ENCODE measurements at regions not wholly inside any gene's neighbourhood (a gene's known extent, or its start where the extent isn't known, plus 50 kb on each side); places are given as distances from the start of the nearest gene placed in this dataset.

DNA sequence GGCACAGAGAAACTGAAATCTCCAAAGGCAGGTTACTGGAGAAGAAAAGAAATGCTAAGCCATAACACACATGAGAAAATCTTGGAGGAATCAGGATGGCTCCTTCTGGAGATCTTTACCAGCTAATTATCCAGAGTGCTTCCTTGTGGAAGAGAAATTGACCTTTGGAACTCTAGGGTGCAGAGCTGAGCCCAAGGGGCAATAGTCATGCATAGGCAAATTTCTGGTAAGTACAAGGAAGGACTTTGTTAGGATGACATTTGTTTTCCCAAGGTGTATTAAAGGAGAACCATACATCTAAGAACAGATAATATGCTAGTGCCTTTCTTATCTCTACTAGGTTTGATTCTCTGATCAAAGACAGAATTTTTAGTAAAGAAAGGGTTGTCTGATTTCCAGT, 670.6 kb downstream of the DHX35 start:
- Histone ChIP-seq H3K79me2 (ENCODE audit: low read length) (no peaks in the 10 kb centered on the region), H3K36me3 (replicated peaks; ENCODE audit: low read depth, low read length) (no peaks in the 10 kb centered on the region), H3K4me2 (ENCODE audit: low read length) (no peak overlapping the region), H3K9me3 (ENCODE audit: insufficient read depth, low read length) (no peaks in the 10 kb centered on the region), H3K4me1 (ENCODE audit: low read length) (no peaks in the 10 kb centered on the region), H3K27me3 (ENCODE audit: low read depth, low read length) (no peaks in the 10 kb centered on the region), H3K4me3 (ENCODE audit: low read length) (no peak overlapping the region), H3K9ac (ENCODE audit: low read length) (no peak overlapping the region), H3K27ac (ENCODE audit: low read length) (no peak overlapping the region), H2AFZ (ENCODE audit: low read depth, low read length) (no peak overlapping the region), H4K20me1 (ENCODE audit: insufficient read depth, low read length) (no peaks in the 10 kb centered on the region)
- TF ChIP-seq, protein P1, sequence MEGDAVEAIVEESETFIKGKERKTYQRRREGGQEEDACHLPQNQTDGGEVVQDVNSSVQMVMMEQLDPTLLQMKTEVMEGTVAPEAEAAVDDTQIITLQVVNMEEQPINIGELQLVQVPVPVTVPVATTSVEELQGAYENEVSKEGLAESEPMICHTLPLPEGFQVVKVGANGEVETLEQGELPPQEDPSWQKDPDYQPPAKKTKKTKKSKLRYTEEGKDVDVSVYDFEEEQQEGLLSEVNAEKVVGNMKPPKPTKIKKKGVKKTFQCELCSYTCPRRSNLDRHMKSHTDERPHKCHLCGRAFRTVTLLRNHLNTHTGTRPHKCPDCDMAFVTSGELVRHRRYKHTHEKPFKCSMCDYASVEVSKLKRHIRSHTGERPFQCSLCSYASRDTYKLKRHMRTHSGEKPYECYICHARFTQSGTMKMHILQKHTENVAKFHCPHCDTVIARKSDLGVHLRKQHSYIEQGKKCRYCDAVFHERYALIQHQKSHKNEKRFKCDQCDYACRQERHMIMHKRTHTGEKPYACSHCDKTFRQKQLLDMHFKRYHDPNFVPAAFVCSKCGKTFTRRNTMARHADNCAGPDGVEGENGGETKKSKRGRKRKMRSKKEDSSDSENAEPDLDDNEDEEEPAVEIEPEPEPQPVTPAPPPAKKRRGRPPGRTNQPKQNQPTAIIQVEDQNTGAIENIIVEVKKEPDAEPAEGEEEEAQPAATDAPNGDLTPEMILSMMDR (IDR thresholded peaks at IDR 0.05; ENCODE audit: low read depth, low read length), result no peak

DNA sequence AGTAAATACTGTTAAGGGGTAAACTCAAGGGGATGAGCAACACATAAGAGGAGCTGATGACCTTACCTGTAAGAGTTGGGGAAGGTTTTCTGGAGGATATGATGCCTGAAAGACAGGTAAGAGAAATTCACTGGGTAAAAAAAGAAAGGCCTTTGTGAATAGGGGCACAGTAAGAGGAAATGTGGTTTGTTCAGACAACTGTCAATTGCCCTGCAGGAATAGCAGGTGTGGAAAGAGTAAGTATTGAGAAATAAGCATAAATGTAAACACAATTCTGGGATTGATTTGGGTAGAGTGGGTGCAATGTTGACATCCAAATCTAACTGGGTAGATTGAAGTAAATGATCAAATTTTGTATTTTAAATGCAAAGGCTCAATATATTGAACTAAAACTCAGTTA, 670.0 kb downstream of the DHX35 start:
- Histone ChIP-seq H3K36me3 (replicated peaks; ENCODE audit: low read depth, low read length) (no peaks in the 10 kb centered on the region), H3K9me3 (ENCODE audit: insufficient read depth, low read length) (no peaks in the 10 kb centered on the region), H3K27ac (ENCODE audit: low read length) (no peak overlapping the region), H3K4me2 (ENCODE audit: low read length) (no peak overlapping the region), H4K20me1 (ENCODE audit: insufficient read depth, low read length) (no peaks in the 10 kb centered on the region), H3K79me2 (ENCODE audit: low read length) (no peaks in the 10 kb centered on the region), H2AFZ (ENCODE audit: low read depth, low read length) (no peak overlapping the region), H3K9ac (ENCODE audit: low read length) (no peak overlapping the region), H3K4me3 (ENCODE audit: low read length) (no peak overlapping the region), H3K27me3 (ENCODE audit: low read depth, low read length) (no peaks in the 10 kb centered on the region), H3K4me1 (ENCODE audit: low read length) (no peaks in the 10 kb centered on the region)
- TF ChIP-seq, protein P1 (IDR thresholded peaks at IDR 0.05; ENCODE audit: low read depth, low read length), result no peak
- TF ChIP-seq EZH2phosphoT487 (IDR thresholded peaks at IDR 0.05; ENCODE audit: low read depth), result no peak

DNA sequence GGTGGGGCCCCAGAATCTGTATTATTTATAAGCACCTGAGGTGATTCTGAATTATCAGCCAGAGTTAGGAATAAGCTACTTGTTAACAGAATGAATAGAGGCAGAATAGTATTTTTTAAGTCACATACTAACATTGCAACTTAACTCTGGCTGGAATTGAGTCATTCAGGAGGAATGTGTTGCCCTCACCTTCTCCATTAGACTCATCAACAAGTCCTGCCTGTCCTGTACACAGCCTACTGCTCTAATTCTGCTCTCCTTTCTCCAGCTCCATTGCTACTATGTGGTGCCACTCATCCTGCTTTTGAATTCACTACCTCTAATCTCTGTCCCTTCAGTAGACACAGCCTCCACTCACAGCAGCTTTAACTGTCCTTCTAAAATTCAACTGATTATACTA, 669.4 kb downstream of the DHX35 start:
- Histone ChIP-seq H3K79me2 (ENCODE audit: low read length) (no peaks in the 10 kb centered on the region), H3K9me3 (ENCODE audit: insufficient read depth, low read length) (no peaks in the 10 kb centered on the region), H4K20me1 (ENCODE audit: insufficient read depth, low read length) (no peaks in the 10 kb centered on the region), H3K4me2 (ENCODE audit: low read length) (no peak overlapping the region), H3K27me3 (ENCODE audit: low read depth, low read length) (no peaks in the 10 kb centered on the region), H3K4me1 (ENCODE audit: low read length) (no peaks in the 10 kb centered on the region), H3K36me3 (replicated peaks; ENCODE audit: low read depth, low read length) (no peaks in the 10 kb centered on the region), H3K27ac (ENCODE audit: low read length) (no peak overlapping the region), H3K4me3 (ENCODE audit: low read length) (no peak overlapping the region), H2AFZ (ENCODE audit: low read depth, low read length) (no peak overlapping the region), H3K9ac (ENCODE audit: low read length) (no peak overlapping the region)
- TF ChIP-seq EZH2phosphoT487 (IDR thresholded peaks at IDR 0.05; ENCODE audit: low read depth), result no peak
- TF ChIP-seq, protein P1 (IDR thresholded peaks at IDR 0.05; ENCODE audit: low read depth, low read length), result no peak

DNA sequence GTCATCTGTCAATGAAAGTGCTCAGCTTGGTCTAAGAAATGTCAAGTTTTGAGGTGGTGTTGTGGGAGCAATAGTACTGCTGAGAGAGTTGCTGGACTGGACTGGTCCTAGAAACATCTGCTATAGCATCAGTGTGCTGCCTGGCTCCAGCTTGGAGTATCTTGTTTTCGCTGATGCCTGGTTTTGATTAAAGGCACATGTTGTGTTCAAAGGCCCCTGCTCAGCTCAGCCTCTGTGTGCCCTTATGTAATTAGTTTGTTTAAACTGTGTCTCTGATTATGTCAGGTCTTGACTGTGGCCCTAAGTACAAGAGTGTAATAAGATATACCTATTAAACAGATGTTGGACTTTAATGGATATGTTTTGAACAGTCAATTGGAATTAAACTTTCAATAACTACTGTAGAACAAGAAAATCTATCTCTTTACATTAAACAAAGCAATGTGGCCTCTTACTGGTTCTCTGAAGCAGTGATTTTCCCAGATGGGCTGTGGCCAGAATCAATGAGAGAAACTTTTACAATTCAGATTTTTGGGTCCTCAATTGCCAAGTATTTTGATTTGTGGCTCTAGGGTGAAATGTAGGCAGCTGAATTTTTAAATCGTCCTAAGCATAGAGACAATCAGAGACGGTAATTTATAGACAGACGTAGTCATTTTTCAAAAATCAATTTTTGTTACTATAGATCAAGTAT, 668.2 kb downstream of the DHX35 start:
- Histone ChIP-seq H3K9me3 (ENCODE audit: insufficient read depth, low read length) (no peaks in the 10 kb centered on the region), H3K4me2 (ENCODE audit: low read length) (no peak overlapping the region), H3K27me3 (ENCODE audit: low read depth, low read length) (no peaks in the 10 kb centered on the region), H3K36me3 (replicated peaks; ENCODE audit: low read depth, low read length) (no peaks in the 10 kb centered on the region), H3K9ac (ENCODE audit: low read length) (no peak overlapping the region), H3K79me2 (ENCODE audit: low read length) (no peaks in the 10 kb centered on the region), H2AFZ (ENCODE audit: low read depth, low read length) (no peak overlapping the region), H4K20me1 (ENCODE audit: insufficient read depth, low read length) (no peaks in the 10 kb centered on the region), H3K4me3 (ENCODE audit: low read length) (no peak overlapping the region), H3K4me1 (ENCODE audit: low read length) (no peaks in the 10 kb centered on the region), H3K27ac (ENCODE audit: low read length) (no peak overlapping the region)
- TF ChIP-seq EZH2phosphoT487 (IDR thresholded peaks at IDR 0.05; ENCODE audit: low read depth), result no peak
- TF ChIP-seq, protein P1 (IDR thresholded peaks at IDR 0.05; ENCODE audit: low read depth, low read length), result no peak
